ENCODE measurements at regions not wholly inside any gene's neighbourhood (a gene's known extent, or its start where the extent isn't known, plus 50 kb on each side); places are given as distances from the start of the nearest gene placed in this dataset.

DNA sequence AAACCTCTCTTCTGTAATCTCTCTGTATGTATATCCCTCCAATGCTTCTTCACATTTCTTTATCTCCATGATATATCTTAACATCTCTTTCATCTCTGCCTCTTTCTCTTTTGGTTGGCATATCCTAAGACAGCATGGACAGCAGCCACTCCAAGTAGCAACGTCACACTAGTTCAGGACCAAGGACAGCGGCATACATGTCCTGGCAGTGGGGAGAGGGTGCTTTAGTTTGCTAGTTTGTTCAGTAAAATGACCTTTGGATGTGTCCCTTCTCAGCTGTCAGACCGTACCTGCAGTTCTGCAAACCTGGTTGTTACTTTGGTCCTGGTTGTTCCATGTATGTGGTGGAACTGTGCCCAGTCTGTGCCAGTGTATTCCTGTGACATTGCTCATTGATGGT lies 225.6 kb upstream of the ROPN1 start (continued):
- TF ChIP-seq, protein P1, sequence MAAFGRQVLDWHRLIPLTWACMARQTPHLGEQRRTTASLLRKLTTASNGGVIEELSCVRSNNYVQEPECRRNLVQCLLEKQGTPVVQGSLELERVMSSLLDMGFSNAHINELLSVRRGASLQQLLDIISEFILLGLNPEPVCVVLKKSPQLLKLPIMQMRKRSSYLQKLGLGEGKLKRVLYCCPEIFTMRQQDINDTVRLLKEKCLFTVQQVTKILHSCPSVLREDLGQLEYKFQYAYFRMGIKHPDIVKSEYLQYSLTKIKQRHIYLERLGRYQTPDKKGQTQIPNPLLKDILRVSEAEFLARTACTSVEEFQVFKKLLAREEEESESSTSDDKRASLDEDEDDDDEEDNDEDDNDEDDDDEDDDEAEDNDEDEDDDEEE (CRISPR knock-in tag; IDR thresholded peaks at IDR 0.05): 0 out of 2 replicates have a peak, but pooled peaks have one; percentile 44
- 0 out of 2 replicates have a peak, but pooled peaks have one; percentile 84 for TF ChIP-seq ZNF44 (CRISPR knock-in tag; IDR thresholded peaks at IDR 0.05)
- TF ChIP-seq, protein P2, sequence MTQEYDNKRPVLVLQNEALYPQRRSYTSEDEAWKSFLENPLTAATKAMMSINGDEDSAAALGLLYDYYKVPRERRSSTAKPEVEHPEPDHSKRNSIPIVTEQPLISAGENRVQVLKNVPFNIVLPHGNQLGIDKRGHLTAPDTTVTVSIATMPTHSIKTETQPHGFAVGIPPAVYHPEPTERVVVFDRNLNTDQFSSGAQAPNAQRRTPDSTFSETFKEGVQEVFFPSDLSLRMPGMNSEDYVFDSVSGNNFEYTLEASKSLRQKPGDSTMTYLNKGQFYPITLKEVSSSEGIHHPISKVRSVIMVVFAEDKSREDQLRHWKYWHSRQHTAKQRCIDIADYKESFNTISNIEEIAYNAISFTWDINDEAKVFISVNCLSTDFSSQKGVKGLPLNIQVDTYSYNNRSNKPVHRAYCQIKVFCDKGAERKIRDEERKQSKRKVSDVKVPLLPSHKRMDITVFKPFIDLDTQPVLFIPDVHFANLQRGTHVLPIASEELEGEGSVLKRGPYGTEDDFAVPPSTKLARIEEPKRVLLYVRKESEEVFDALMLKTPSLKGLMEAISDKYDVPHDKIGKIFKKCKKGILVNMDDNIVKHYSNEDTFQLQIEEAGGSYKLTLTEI (CRISPR knock-in tag; conservative IDR thresholded peaks at IDR 0.05): no peak
- TF ChIP-seq NFE2 (CRISPR knock-in tag; IDR thresholded peaks at IDR 0.05): no peak
- TF ChIP-seq, protein P3, sequence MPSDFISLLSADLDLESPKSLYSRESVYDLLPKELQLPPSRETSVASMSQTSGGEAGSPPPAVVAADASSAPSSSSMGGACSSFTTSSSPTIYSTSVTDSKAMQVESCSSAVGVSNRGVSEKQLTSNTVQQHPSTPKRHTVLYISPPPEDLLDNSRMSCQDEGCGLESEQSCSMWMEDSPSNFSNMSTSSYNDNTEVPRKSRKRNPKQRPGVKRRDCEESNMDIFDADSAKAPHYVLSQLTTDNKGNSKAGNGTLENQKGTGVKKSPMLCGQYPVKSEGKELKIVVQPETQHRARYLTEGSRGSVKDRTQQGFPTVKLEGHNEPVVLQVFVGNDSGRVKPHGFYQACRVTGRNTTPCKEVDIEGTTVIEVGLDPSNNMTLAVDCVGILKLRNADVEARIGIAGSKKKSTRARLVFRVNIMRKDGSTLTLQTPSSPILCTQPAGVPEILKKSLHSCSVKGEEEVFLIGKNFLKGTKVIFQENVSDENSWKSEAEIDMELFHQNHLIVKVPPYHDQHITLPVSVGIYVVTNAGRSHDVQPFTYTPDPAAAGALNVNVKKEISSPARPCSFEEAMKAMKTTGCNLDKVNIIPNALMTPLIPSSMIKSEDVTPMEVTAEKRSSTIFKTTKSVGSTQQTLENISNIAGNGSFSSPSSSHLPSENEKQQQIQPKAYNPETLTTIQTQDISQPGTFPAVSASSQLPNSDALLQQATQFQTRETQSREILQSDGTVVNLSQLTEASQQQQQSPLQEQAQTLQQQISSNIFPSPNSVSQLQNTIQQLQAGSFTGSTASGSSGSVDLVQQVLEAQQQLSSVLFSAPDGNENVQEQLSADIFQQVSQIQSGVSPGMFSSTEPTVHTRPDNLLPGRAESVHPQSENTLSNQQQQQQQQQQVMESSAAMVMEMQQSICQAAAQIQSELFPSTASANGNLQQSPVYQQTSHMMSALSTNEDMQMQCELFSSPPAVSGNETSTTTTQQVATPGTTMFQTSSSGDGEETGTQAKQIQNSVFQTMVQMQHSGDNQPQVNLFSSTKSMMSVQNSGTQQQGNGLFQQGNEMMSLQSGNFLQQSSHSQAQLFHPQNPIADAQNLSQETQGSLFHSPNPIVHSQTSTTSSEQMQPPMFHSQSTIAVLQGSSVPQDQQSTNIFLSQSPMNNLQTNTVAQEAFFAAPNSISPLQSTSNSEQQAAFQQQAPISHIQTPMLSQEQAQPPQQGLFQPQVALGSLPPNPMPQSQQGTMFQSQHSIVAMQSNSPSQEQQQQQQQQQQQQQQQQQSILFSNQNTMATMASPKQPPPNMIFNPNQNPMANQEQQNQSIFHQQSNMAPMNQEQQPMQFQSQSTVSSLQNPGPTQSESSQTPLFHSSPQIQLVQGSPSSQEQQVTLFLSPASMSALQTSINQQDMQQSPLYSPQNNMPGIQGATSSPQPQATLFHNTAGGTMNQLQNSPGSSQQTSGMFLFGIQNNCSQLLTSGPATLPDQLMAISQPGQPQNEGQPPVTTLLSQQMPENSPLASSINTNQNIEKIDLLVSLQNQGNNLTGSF (CRISPR knock-in tag; IDR thresholded peaks at IDR 0.05): peak; percentile 80; the same call in 1 of the 2 replicates
- TF ChIP-seq RXRA (CRISPR knock-in tag; IDR thresholded peaks at IDR 0.05): no peak
- TF ChIP-seq, protein P4, sequence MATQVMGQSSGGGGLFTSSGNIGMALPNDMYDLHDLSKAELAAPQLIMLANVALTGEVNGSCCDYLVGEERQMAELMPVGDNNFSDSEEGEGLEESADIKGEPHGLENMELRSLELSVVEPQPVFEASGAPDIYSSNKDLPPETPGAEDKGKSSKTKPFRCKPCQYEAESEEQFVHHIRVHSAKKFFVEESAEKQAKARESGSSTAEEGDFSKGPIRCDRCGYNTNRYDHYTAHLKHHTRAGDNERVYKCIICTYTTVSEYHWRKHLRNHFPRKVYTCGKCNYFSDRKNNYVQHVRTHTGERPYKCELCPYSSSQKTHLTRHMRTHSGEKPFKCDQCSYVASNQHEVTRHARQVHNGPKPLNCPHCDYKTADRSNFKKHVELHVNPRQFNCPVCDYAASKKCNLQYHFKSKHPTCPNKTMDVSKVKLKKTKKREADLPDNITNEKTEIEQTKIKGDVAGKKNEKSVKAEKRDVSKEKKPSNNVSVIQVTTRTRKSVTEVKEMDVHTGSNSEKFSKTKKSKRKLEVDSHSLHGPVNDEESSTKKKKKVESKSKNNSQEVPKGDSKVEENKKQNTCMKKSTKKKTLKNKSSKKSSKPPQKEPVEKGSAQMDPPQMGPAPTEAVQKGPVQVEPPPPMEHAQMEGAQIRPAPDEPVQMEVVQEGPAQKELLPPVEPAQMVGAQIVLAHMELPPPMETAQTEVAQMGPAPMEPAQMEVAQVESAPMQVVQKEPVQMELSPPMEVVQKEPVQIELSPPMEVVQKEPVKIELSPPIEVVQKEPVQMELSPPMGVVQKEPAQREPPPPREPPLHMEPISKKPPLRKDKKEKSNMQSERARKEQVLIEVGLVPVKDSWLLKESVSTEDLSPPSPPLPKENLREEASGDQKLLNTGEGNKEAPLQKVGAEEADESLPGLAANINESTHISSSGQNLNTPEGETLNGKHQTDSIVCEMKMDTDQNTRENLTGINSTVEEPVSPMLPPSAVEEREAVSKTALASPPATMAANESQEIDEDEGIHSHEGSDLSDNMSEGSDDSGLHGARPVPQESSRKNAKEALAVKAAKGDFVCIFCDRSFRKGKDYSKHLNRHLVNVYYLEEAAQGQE (IDR thresholded peaks at IDR 0.05; ENCODE audit: borderline replicate concordance in 1 of 2, low read depth in 1 of 2, low read length in 2 of 2): peak; percentile 98 to 100
- no peak for TF ChIP-seq ADNP (CRISPR knock-in tag; IDR thresholded peaks at IDR 0.05)
- peak; percentile 98 for TF ChIP-seq ZSCAN9 (CRISPR knock-in tag; IDR thresholded peaks at IDR 0.05; ENCODE audit: borderline replicate concordance)
- no peak for TF ChIP-seq ZNF672 (CRISPR knock-in tag; IDR thresholded peaks at IDR 0.05)
- no peak for TF ChIP-seq FOXK2 (IDR thresholded peaks at IDR 0.05)
- no peak for TF ChIP-seq ZNF484 (CRISPR knock-in tag; IDR thresholded peaks at IDR 0.05; ENCODE audit: borderline replicate concordance, low read depth)
- TF ChIP-seq ZNF883 (CRISPR knock-in tag; IDR thresholded peaks at IDR 0.05; ENCODE audit: not compliant biosample characterization): no peak
- no peak for TF ChIP-seq ZNF879 (CRISPR knock-in tag; IDR thresholded peaks at IDR 0.05)
- TF ChIP-seq, protein P5, sequence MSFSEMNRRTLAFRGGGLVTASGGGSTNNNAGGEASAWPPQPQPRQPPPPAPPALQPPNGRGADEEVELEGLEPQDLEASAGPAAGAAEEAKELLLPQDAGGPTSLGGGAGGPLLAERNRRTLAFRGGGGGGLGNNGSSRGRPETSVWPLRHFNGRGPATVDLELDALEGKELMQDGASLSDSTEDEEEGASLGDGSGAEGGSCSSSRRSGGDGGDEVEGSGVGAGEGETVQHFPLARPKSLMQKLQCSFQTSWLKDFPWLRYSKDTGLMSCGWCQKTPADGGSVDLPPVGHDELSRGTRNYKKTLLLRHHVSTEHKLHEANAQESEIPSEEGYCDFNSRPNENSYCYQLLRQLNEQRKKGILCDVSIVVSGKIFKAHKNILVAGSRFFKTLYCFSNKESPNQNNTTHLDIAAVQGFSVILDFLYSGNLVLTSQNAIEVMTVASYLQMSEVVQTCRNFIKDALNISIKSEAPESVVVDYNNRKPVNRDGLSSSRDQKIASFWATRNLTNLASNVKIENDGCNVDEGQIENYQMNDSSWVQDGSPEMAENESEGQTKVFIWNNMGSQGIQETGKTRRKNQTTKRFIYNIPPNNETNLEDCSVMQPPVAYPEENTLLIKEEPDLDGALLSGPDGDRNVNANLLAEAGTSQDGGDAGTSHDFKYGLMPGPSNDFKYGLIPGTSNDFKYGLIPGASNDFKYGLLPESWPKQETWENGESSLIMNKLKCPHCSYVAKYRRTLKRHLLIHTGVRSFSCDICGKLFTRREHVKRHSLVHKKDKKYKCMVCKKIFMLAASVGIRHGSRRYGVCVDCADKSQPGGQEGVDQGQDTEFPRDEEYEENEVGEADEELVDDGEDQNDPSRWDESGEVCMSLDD (CRISPR knock-in tag; IDR thresholded peaks at IDR 0.05; ENCODE audit: borderline replicate concordance): no peak

Measured in HepG2 (cell line).